HCT116 (cell line): ENCODE measurements at regions not wholly inside any gene's neighbourhood (a gene's known extent, or its start where the extent isn't known, plus 50 kb on each side); places are given as distances from the start of the nearest gene placed in this dataset.

ENCODE experiments used
- CEBPB ChIP-seq: IDR thresholded peaks from 2 replicates; pipeline ENCODE4 v1.6.1; 2012; ENCODE audit warnings: low read depth
- CTCF ChIP-seq, 3 experiments: fragments of 200-600 bp in 1 of 3; sonication (generic) in 1 of 3; IDR thresholded peaks in 2 of 3; conservative IDR thresholded peaks in 1 of 3; 2 replicates each; pipeline ENCODE4 v1.5.1; 2012 to 2017; ENCODE audit warnings: low read depth in 2 of 3, low read length in 2 of 3, antibody characterized with exemption in 1 of 3, borderline replicate concordance in 1 of 3, control low read depth in 1 of 3, mild to moderate bottlenecking in 1 of 3, mixed read lengths in 1 of 3, mixed run types in 1 of 3, moderate library complexity in 1 of 3; ENCODE audit not compliant: insufficient read depth in 1 of 3
- EZH2 ChIP-seq: fragments of 200-600 bp; sonication (generic); IDR thresholded peaks from 2 replicates; pipeline ENCODE4 v1.6.1; 2017; ENCODE audit warnings: antibody characterized with exemption, mixed run types
- POLR2A ChIP-seq: IDR thresholded peaks from 2 replicates; pipeline ENCODE4 v1.7.0; 2011; ENCODE audit warnings: borderline replicate concordance; ENCODE audit not compliant: insufficient read depth, insufficient read length; ENCODE audit errors: extremely low read depth
- RAD21 ChIP-seq: IDR thresholded peaks from 2 replicates; pipeline ENCODE4 v1.6.1; 2012; ENCODE audit warnings: low read depth, mild to moderate bottlenecking
- SRF ChIP-seq: IDR thresholded peaks from 2 replicates; pipeline ENCODE4 v1.6.1; 2012; ENCODE audit warnings: low read depth

DNA sequence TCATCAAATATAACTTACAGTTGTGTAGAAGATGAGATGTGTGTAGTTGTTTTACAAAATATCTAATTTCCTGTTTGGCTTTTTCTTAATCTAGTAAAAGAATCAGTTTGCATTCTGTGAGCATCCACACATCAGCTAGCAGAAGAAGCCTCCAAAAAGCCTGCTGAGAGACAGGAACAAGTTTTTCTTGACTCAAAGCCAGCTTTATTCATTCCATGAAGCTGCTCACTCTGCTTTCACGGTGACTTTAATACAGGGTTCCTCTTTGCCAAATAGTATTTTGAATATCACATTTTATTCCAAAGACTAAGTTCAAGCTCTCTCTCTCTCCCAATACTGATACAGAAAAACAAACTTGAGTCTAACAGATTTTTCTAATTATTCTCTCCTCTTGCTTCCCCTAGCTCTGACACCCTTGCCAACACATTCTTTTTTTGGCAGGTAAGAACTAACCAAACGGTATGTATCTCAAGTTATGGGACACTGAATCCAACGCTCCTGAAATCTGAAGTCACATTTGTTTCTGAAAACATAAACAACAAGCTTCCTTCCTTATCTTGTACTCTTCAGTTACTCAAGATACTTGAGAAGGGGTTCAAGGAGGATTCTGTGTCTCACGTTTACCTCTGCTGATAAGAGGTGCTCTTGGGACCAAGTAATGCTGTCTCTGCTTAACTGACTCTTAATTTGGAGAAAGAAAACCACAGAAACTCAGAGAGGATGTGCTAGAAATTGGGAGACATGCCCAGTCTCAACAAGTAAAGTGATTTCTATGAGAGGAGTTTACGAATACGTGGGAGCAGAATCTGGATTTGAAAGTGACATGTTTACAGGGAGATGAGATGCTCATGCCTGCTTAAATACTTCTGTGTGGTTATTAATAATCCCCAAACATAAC, 184.2 kb upstream of the SPTLC3 start:
- TF ChIP-seq CEBPB (no peak), EZH2 (no peak), CTCF (IDR thresholded peaks at IDR 0.05 in 2 of 3, conservative IDR thresholded peaks at IDR 0.05 in 1 of 3; ENCODE audit: borderline replicate concordance in 1 of 3, insufficient read depth in 1 of 3, low read depth in 2 of 3, low read length in 2 of 3) (no peak), POLR2A (no peak), RAD21 (no peak), SRF (no peak)
